SK-N-SH treated with all-trans-retinoic acid at 6 μM for 48 hours (cell line): ENCODE measurements at regions not wholly inside any gene's neighbourhood (a gene's known extent, or its start where the extent isn't known, plus 50 kb on each side); places are given as distances from the start of the nearest gene placed in this dataset.

Experiments
- ATAC-seq: fragments of 200-7000 bp; cut with Tn5 transposase; 3 replicates; pipeline ENCODE4 v1.9.1; 2020; ENCODE audit warnings: mild to moderate bottlenecking, moderate library complexity
- ARNTL ChIP-seq: fragments of 450-650 bp; formaldehyde crosslinking; IDR thresholded peaks from 2 replicates; pipeline ENCODE4 v1.5.0; 2020; ENCODE audit warnings: low read depth, mild to moderate bottlenecking, moderate library complexity, borderline replicate concordance
- BACH2 ChIP-seq: fragments of 250-450 bp; sonication (Bioruptor Pico); IDR thresholded peaks from 2 replicates; pipeline ENCODE4 v1.9.0; 2021; ENCODE audit warnings: mild to moderate bottlenecking, borderline replicate concordance
- CSRNP3 ChIP-seq: fragments of 250-450 bp; sonication (Bioruptor Pico); IDR thresholded peaks from 2 replicates; pipeline ENCODE4 v1.5.1; 2021; ENCODE audit warnings: mild to moderate bottlenecking, moderate library complexity
- ESRRG ChIP-seq: fragments of 250-450 bp; sonication (Bioruptor Pico); IDR thresholded peaks from 2 replicates; pipeline ENCODE4 v1.6.1; 2021; ENCODE audit warnings: mild to moderate bottlenecking
- GLIS3 ChIP-seq: fragments of 250-450 bp; sonication (Bioruptor Pico); IDR thresholded peaks from 2 replicates; pipeline ENCODE4 v1.5.0; 2020; ENCODE audit warnings: mild to moderate bottlenecking, moderate library complexity
- ISL1 ChIP-seq: fragments of 250-450 bp; sonication (Bioruptor Pico); IDR thresholded peaks from 2 replicates; pipeline ENCODE4 v2.1.2; 2022; ENCODE audit warnings: mild to moderate bottlenecking, moderate library complexity
- OSR1 ChIP-seq: fragments of 250-450 bp; sonication (Bioruptor Pico); IDR thresholded peaks from 2 replicates; pipeline ENCODE4 v1.8.0; 2022; ENCODE audit warnings: moderate library complexity, mild to moderate bottlenecking, inconsistent platforms
- PPARA ChIP-seq: fragments of 250-450 bp; sonication (Bioruptor Pico); IDR thresholded peaks from 2 replicates; pipeline ENCODE4 v1.5.0; 2020; ENCODE audit warnings: mild to moderate bottlenecking, borderline replicate concordance
- RARB ChIP-seq: fragments of 250-450 bp; sonication (Bioruptor Pico); IDR thresholded peaks from 2 replicates; pipeline ENCODE4 v1.8.0; 2021; ENCODE audit warnings: mild to moderate bottlenecking, moderate library complexity
- SNAI2 ChIP-seq: fragments of 250-450 bp; sonication (Bioruptor Pico); IDR thresholded peaks from 2 replicates; pipeline ENCODE4 v1.5.0; 2020; ENCODE audit warnings: mild to moderate bottlenecking, moderate library complexity
- TCF4 ChIP-seq: fragments of 250-450 bp; sonication (Bioruptor Pico); IDR thresholded peaks from 2 replicates; pipeline ENCODE4 v1.8.0; 2021; ENCODE audit warnings: mild to moderate bottlenecking, moderate library complexity, borderline replicate concordance
- TOX ChIP-seq: fragments of 250-450 bp; sonication (Bioruptor Pico); IDR thresholded peaks from 2 replicates; pipeline ENCODE4 v1.8.0; 2021; ENCODE audit warnings: mild to moderate bottlenecking, moderate library complexity, borderline replicate concordance
- ZC3H10 ChIP-seq: fragments of 250-450 bp; sonication (Bioruptor Pico); IDR thresholded peaks from 2 replicates; pipeline ENCODE4 v1.5.1; 2021; ENCODE audit warnings: mild to moderate bottlenecking, moderate library complexity
- ZFP3 ChIP-seq: fragments of 250-450 bp; sonication (Bioruptor Pico); IDR thresholded peaks from 2 replicates; pipeline ENCODE4 v1.5.0; 2020; ENCODE audit warnings: mild to moderate bottlenecking, moderate library complexity
- ZNF565 ChIP-seq: fragments of 450-650 bp; formaldehyde crosslinking; conservative IDR thresholded peaks from 2 replicates; pipeline ENCODE4 v1.5.0; 2020; ENCODE audit warnings: low read depth, mild to moderate bottlenecking, moderate library complexity
- ZNF70 ChIP-seq: fragments of 450-650 bp; formaldehyde crosslinking; IDR thresholded peaks from 2 replicates; pipeline ENCODE4 v1.5.0; 2020; ENCODE audit warnings: mild to moderate bottlenecking, moderate library complexity
- ZNF8 ChIP-seq: fragments of 450-650 bp; formaldehyde crosslinking; IDR thresholded peaks from 2 replicates; pipeline ENCODE4 v1.5.0; 2020; ENCODE audit warnings: mild to moderate bottlenecking, moderate library complexity
- TF ChIP-seq, protein P1 (sequence below): fragments of 250-450 bp; sonication (Bioruptor Pico); IDR thresholded peaks from 2 replicates; pipeline ENCODE4 v1.5.0; 2020; ENCODE audit warnings: mild to moderate bottlenecking, moderate library complexity
- TF ChIP-seq, protein P2 (sequence below): fragments of 250-450 bp; sonication (Bioruptor Pico); IDR thresholded peaks from 2 replicates; pipeline ENCODE4 v1.8.0; 2021; ENCODE audit warnings: low read depth, mild to moderate bottlenecking, moderate library complexity, borderline replicate concordance
- TF ChIP-seq, protein P3 (sequence below): fragments of 250-450 bp; sonication (Bioruptor Pico); IDR thresholded peaks from 2 replicates; pipeline ENCODE4 v1.5.1; 2020; ENCODE audit warnings: low read depth, mild to moderate bottlenecking, moderate library complexity

DNA sequence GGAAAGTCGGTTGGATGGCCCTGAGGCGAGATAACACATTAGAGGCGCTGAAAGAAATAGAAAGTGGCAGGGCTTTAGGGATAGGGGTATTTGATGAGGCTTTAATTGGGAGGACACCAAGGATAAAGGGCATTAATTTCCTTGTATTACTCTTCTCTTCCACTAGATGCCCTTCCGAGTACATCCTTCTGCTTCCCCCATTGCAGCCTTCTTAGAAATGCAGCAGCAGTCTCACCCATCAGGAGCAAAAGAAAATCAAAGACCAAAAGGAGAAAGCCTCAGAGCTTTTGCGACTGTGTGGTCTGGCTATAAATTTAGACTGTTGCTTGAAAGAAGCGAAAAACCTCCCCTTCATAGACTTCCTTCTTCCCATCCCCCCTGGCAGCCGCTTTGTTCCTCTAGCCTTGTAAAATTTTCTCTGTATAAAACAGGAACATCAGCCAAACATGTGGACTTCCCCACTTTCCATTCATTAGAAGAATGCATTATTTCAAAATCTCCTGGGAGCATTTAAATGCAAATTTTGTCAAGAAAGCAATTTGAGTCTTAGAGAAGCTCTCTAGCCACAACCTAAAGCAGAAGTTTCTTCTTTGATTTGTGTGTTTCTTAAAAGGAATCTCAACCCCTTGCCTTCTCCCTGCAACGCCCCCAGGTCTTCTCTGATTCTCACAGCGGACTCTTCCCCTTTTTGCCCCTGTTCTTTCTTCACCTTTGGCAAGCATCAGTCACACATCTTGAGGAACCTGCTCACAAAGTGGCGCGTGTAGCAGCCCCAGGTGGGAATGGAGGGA lies 76.6 kb downstream of the NDUFS5 start (continued):
- no peak for TF ChIP-seq BACH2

- TF ChIP-seq ZNF8, result no peak
- TF ChIP-seq RARB (CRISPR knock-in tag), result no peak
- peak; percentile 41 for ATAC-seq
These were observed 77.4 kb downstream of the NDUFS5 start for GRCh38 chr1:39103328-39104157.

DNA sequence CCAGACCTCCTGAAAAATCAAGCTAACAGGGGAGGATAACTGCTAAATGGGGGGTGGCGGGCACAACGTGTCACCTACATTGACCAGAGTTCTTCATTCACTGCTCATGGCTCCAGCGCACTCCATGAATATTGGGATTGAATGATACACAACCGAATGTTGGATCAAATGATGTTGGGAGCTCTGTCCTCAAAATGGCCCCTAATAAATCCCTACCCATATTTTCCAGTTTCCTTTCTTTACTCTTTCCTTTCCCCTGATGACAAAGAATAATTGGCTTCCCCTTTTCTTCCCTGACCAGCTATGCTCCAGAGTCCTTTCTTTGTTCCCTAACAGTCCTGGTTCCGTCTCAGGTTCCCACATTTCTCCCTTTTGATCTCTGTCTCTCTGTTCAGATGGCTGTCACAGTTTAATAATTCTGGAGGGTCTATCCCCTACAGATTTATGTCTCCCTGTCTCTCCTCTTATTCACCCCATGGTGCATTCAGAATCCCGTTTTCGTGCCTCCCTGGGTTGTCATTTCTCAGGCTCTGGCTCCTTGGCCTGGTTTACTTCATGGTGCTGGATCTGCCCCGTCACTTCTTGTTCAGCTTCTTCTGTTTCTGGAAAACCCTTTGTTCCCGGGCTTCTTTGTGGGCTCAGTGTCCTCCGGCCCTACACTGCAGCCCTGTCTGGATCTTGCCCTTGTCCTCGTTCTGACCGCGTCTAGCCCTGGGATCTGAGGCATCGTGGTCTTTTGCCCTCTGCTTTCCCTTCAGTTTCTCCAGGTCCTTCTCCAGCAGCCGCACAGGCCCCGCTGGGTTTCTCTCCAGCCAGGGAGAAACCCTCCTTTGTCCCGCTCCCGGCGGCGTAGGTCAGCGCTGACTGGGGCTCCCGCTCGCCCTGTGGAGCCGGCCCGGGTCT lies 78.3 kb downstream of the NDUFS5 start:
- ATAC-seq, result peak; percentile 9
- TF ChIP-seq ZNF70 (CRISPR knock-in tag), result no peak
- TF ChIP-seq PPARA (CRISPR knock-in tag), result no peak
- no peak for TF ChIP-seq ARNTL (CRISPR knock-in tag)
- no peak for TF ChIP-seq ZC3H10 (CRISPR knock-in tag)
- TF ChIP-seq CSRNP3 (CRISPR knock-in tag), result no peak

DNA sequence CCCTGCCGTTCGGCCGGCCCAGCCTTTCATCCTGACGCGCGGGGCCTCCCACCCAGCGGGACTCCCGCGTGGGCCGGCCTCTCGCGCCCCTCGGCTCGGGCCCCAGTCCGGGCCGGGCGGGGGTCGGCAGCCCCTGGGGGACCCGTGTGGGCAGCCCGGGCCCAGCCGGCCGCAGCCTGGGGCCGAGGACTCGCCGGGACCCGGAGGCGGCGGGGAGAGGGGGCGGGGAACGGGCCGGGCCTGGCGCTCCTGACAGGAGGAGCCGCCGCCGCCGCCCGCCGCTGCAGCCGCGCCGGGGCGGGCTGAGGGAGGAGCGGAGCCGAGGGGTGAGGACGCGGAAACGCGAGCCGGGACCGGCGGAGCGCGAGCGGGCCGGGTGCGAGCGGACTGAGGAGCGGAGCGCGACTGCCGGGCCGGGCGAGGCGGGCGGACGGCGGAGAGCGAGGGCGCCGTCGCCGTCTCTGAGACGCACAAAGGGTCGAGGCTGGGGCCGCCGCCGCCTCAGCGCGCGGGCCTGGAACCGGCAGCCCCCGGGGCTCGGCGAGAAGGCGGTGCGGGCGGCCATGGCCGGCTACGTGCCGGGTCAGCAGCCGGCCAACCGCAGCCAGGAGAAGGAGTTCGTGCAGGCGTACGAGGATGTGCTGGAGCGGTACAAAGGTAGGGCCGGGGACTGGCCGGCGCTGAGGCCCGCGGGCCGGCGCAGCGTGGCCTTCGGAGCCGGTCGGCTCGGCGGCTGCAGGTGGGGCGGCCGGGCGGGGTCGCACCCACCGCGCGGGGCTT lies 79.1 kb downstream of the NDUFS5 start:
- TF ChIP-seq, protein P1, sequence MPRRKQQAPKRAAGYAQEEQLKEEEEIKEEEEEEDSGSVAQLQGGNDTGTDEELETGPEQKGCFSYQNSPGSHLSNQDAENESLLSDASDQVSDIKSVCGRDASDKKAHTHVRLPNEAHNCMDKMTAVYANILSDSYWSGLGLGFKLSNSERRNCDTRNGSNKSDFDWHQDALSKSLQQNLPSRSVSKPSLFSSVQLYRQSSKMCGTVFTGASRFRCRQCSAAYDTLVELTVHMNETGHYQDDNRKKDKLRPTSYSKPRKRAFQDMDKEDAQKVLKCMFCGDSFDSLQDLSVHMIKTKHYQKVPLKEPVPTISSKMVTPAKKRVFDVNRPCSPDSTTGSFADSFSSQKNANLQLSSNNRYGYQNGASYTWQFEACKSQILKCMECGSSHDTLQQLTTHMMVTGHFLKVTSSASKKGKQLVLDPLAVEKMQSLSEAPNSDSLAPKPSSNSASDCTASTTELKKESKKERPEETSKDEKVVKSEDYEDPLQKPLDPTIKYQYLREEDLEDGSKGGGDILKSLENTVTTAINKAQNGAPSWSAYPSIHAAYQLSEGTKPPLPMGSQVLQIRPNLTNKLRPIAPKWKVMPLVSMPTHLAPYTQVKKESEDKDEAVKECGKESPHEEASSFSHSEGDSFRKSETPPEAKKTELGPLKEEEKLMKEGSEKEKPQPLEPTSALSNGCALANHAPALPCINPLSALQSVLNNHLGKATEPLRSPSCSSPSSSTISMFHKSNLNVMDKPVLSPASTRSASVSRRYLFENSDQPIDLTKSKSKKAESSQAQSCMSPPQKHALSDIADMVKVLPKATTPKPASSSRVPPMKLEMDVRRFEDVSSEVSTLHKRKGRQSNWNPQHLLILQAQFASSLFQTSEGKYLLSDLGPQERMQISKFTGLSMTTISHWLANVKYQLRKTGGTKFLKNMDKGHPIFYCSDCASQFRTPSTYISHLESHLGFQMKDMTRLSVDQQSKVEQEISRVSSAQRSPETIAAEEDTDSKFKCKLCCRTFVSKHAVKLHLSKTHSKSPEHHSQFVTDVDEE (CRISPR knock-in tag), result 0 out of 2 replicates have a peak, but pooled peaks have one; percentile 21
- no peak for TF ChIP-seq TOX (CRISPR knock-in tag)

DNA sequence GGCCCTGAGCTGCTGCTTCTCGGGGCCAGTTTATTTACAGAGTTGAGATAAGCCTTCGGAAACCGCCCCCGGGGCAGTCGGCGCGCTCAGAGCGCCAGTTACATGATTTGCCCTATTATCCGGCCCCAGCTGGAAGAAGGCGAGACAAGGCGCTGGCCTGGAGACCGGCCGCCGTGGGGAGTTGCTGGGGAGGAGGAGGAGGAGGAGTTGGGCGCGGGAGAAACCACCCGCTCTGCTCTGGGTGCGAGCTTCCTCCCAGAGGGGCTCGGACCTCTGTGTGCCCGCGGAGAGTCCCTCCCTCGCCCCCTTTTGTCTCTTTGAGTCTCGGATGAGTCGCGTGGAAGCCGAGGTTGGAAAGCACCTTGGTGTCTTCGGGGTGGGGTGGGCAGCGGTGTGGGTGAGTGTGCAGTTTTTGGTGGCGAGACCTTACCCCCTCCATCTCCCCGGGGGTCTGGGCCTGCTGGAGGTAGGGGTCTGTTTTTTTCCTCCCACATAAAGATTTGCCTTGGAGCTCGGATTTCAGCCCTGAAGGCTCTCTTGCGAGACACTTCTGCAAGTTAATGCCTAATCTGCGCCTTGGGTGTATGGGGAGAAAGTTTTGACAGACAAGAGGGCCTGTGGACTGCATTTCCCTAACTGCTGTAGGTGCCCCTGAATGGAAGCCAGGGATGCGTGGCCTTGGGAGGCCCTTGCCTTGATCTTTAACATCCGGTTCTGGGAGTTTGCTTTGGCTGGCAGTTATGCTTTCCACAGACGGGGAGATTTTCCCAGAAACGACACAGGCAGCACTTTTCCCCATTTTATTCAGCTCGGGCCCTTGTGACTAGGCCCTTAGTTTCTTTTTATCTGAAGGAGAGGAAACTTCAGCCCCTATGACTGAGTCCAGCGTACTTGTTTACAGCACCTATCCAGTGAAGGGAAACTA lies 80.0 kb downstream of the NDUFS5 start:
- peak; percentile 7; the same call in 2 of the 3 replicates for ATAC-seq
- TF ChIP-seq TCF4 (CRISPR knock-in tag), result no peak
- no peak for TF ChIP-seq ZFP3 (CRISPR knock-in tag)
- TF ChIP-seq ESRRG (CRISPR knock-in tag), result no peak
- TF ChIP-seq ZNF565, result no peak
- TF ChIP-seq ISL1, result no peak
- TF ChIP-seq ZC3H10 (CRISPR knock-in tag), result no peak
- no peak for TF ChIP-seq CSRNP3 (CRISPR knock-in tag)
- TF ChIP-seq, protein P2, sequence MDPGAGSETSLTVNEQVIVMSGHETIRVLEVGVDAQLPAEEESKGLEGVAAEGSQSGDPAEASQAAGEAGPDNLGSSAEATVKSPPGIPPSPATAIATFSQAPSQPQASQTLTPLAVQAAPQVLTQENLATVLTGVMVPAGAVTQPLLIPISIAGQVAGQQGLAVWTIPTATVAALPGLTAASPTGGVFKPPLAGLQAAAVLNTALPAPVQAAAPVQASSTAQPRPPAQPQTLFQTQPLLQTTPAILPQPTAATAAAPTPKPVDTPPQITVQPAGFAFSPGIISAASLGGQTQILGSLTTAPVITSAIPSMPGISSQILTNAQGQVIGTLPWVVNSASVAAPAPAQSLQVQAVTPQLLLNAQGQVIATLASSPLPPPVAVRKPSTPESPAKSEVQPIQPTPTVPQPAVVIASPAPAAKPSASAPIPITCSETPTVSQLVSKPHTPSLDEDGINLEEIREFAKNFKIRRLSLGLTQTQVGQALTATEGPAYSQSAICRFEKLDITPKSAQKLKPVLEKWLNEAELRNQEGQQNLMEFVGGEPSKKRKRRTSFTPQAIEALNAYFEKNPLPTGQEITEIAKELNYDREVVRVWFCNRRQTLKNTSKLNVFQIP (CRISPR knock-in tag), result no peak
- TF ChIP-seq OSR1 (CRISPR knock-in tag), result no peak
- TF ChIP-seq ARNTL (CRISPR knock-in tag), result no peak
- TF ChIP-seq, protein P3, sequence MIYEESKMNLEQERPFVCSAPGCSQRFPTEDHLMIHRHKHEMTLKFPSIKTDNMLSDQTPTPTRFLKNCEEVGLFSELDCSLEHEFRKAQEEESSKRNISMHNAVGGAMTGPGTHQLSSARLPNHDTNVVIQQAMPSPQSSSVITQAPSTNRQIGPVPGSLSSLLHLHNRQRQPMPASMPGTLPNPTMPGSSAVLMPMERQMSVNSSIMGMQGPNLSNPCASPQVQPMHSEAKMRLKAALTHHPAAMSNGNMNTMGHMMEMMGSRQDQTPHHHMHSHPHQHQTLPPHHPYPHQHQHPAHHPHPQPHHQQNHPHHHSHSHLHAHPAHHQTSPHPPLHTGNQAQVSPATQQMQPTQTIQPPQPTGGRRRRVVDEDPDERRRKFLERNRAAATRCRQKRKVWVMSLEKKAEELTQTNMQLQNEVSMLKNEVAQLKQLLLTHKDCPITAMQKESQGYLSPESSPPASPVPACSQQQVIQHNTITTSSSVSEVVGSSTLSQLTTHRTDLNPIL (CRISPR knock-in tag), result no peak
- no peak for TF ChIP-seq ZNF70 (CRISPR knock-in tag)
- TF ChIP-seq GLIS3 (CRISPR knock-in tag), result no peak
- no peak for TF ChIP-seq SNAI2 (CRISPR knock-in tag)
- no peak for TF ChIP-seq PPARA (CRISPR knock-in tag)
- TF ChIP-seq RARB (CRISPR knock-in tag), result no peak

More for the DNA sequence above, 79.1 kb downstream of the NDUFS5 start:
- ATAC-seq, result peak; percentile 47
